Mucosa of gallbladder (tissue), 1 donor: ENCODE measurements at regions not wholly inside any gene's neighbourhood (a gene's known extent, or its start where the extent isn't known, plus 50 kb on each side); places are given as distances from the start of the nearest gene placed in this dataset.

ENCODE experiments used
- DNase-seq: peaks from one replicate; pipeline ENCODE4 v3.0.0-alpha.2; 2020; ENCODE audit warnings: low spot score
- donor health status: DM: no; HTN: no; CAD: no.

GRCh38 chrX:124829930-124830329 lies 483.6 kb downstream of the SH2D1A start:
- DNase-seq, result no peak

GRCh38 chrX:124836786-124837185 lies 482.9 kb upstream of the TEX13C start:
- no peak for DNase-seq

GRCh38 chrX:124842205-124842604 lies 477.5 kb upstream of the TEX13C start:
- DNase-seq, result no peak

- no peak for DNase-seq
These were observed 458.9 kb upstream of the TEX13C start for GRCh38 chrX:124860736-124861135.

- no peak for DNase-seq
These were observed 457.4 kb upstream of the TEX13C start for GRCh38 chrX:124862301-124862700.

- no peak for DNase-seq
These were observed 456.4 kb upstream of the TEX13C start for GRCh38 chrX:124863303-124863702.

- no peak for DNase-seq
These were observed 432.1 kb upstream of the TEX13C start for GRCh38 chrX:124887572-124887971.

GRCh38 chrX:124895947-124896346 lies 423.7 kb upstream of the TEX13C start:
- no peak for DNase-seq

GRCh38 chrX:124902953-124903352 lies 416.7 kb upstream of the TEX13C start:
- no peak for DNase-seq

GRCh38 chrX:124910611-124911010 lies 409.1 kb upstream of the TEX13C start:
- no peak for DNase-seq

- no peak for DNase-seq
These were observed 402.7 kb upstream of the TEX13C start for GRCh38 chrX:124917011-124917410.

GRCh38 chrX:124925681-124926080 lies 394.0 kb upstream of the TEX13C start:
- no peak for DNase-seq

- DNase-seq, result no peak
These were observed 388.4 kb upstream of the TEX13C start for GRCh38 chrX:124931241-124931640.

- no peak for DNase-seq
These were observed 387.7 kb upstream of the TEX13C start for GRCh38 chrX:124931958-124932357.

- DNase-seq, result no peak
These were observed 381.0 kb upstream of the TEX13C start for GRCh38 chrX:124938715-124939114.

GRCh38 chrX:124940531-124940930 lies 379.1 kb upstream of the TEX13C start:
- DNase-seq, result no peak

- no peak for DNase-seq
These were observed 365.3 kb upstream of the TEX13C start for GRCh38 chrX:124954402-124954801.

GRCh38 chrX:124960454-124960853 lies 359.2 kb upstream of the TEX13C start:
- no peak for DNase-seq

GRCh38 chrX:124963717-124964116 lies 356.0 kb upstream of the TEX13C start, which contains the start of gene TENM1:
Gene TENM1 (minus strand): TSS chrX:124963817.
- DNase-seq, result no peak

- no peak for DNase-seq
These were observed 344.2 kb upstream of the TEX13C start for GRCh38 chrX:124975456-124975855.

- DNase-seq, result no peak
These were observed 338.3 kb upstream of the TEX13C start for GRCh38 chrX:124981420-124981819.

- no peak for DNase-seq
These were observed 335.4 kb upstream of the TEX13C start for GRCh38 chrX:124984140-124984813.

GRCh38 chrX:124986284-124986683 lies 333.4 kb upstream of the TEX13C start:
- DNase-seq, result no peak

- no peak for DNase-seq
These were observed 325.9 kb upstream of the TEX13C start for GRCh38 chrX:124993735-124994134.
